ENCODE measurements at regions not wholly inside any gene's neighbourhood (a gene's known extent, or its start where the extent isn't known, plus 50 kb on each side); places are given as distances from the start of the nearest gene placed in this dataset.

DNA sequence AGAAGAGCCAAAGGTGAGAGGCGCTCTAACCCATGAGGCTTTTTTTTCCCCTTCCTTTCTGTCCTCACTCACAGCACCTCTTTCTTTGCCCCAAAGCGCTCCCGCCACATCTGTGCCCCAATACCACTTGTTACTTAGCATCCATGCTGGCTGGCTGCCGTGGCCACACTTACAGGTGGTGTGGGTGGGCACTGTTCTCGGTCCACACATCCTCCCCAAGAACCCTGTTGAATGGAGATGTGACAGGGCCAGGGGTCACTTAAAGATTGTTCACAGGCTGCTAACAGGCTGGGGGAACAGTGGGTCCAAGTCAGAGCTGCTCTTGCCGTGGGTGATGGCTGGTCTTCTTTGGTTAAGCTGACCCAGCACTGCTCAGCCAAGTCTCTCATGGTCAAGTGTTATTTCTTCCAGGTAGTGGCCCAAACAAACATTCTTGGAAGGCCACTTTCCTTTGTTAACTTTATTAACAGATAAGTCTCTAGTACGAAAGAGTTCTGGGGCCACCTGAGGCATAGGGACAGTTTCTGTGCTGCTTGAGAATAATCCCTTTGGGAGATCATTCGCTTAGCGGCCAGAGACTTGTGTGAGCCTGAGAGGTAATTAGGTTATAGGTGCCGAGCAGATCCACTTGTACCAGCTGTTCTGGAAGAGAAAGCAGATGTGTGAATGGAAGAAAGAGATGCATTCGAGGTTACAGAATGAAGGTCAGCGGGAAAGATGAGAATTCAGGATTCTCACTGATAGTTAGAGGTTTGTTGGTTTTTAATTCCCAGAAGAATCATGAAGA is 62.6 kb upstream of the IRF2BP2 start:
- ChIA-PET CTCF (no interaction called here), POLR2A (no interaction called here)
- no peak overlapping the region for H3K4me3 ChIP-seq (ENCODE audit: control extremely low read depth in 1 of 5, extremely low read depth in 1 of 5, insufficient read depth in 1 of 5, low read depth in 2 of 5, low read length in 4 of 5)
- no peak overlapping the region for H3K9ac ChIP-seq (ENCODE audit: low read length)
- no peaks in the 10 kb centered on the region for H3K27me3 ChIP-seq (replicated peaks in 1 of 4; ENCODE audit: control extremely low read depth in 1 of 4, control insufficient read depth in 3 of 4, insufficient read depth in 4 of 4, low read length in 3 of 4)
- no peak overlapping the region for H3K4me2 ChIP-seq (replicated peaks; ENCODE audit: low read depth, low read length, poor library complexity, severe bottlenecking)
- no peak overlapping the region for H2AFZ ChIP-seq (ENCODE audit: insufficient read depth, low read depth, low read length, poor library complexity, severe bottlenecking)
- H3K4me1 ChIP-seq (ENCODE audit: control insufficient read depth in 2 of 2, insufficient read depth in 2 of 2, low read length in 2 of 2), result peaks cover 7 to 8% of the 10 kb centered on the region in 2 donors
- H4K20me1 ChIP-seq (ENCODE audit: control insufficient read depth, insufficient read depth, low read length, poor library complexity, severe bottlenecking), result no peaks in the 10 kb centered on the region
- no peak overlapping the region for H3K27ac Mint-ChIP-seq
- peaks cover 17% of the 10 kb centered on the region for H3K4me1 Mint-ChIP-seq
- no peak for TF ChIP-seq EZH2 (IDR thresholded peaks at IDR 0.05; ENCODE audit: borderline replicate concordance, insufficient read depth, low read depth, low read length, poor library complexity, severe bottlenecking)
- TF ChIP-seq, protein P1, sequence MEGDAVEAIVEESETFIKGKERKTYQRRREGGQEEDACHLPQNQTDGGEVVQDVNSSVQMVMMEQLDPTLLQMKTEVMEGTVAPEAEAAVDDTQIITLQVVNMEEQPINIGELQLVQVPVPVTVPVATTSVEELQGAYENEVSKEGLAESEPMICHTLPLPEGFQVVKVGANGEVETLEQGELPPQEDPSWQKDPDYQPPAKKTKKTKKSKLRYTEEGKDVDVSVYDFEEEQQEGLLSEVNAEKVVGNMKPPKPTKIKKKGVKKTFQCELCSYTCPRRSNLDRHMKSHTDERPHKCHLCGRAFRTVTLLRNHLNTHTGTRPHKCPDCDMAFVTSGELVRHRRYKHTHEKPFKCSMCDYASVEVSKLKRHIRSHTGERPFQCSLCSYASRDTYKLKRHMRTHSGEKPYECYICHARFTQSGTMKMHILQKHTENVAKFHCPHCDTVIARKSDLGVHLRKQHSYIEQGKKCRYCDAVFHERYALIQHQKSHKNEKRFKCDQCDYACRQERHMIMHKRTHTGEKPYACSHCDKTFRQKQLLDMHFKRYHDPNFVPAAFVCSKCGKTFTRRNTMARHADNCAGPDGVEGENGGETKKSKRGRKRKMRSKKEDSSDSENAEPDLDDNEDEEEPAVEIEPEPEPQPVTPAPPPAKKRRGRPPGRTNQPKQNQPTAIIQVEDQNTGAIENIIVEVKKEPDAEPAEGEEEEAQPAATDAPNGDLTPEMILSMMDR (IDR thresholded peaks at IDR 0.05), result no peak
- H3K9me3 ChIP-seq (ENCODE audit: control extremely low read depth in 1 of 3, control insufficient read depth in 2 of 3, insufficient read depth in 1 of 3, low read length in 2 of 3), result no peaks in the 10 kb centered on the region
- no peaks in the 10 kb centered on the region for H3K9me3 Mint-ChIP-seq (ENCODE audit: insufficient read depth)
- no peak overlapping the region for H3K4me3 Mint-ChIP-seq
- no peak overlapping the region for H3K27ac ChIP-seq (ENCODE audit: low read length in 2 of 2)
- ATAC-seq (ENCODE audit: low read depth), result no peak
- intact Hi-C loops (cut with micrococcal nuclease), result no loop called here
- no peak for DNase-seq
- H3K79me2 ChIP-seq (ENCODE audit: control insufficient read depth, insufficient read depth, low read length), result no peaks in the 10 kb centered on the region
- WGBS (ENCODE audit: insufficient coverage), result 98% methylated on average over 8 of the region's 12 CpGs
- no peaks in the 10 kb centered on the region for H3K27me3 Mint-ChIP-seq
- no peaks in the 10 kb centered on the region for H3K36me3 ChIP-seq (replicated peaks in 1 of 2; ENCODE audit: control extremely low read depth in 1 of 2, control insufficient read depth in 1 of 2, extremely low read depth in 1 of 2, insufficient read depth in 2 of 2, low read length in 1 of 2)

DNA sequence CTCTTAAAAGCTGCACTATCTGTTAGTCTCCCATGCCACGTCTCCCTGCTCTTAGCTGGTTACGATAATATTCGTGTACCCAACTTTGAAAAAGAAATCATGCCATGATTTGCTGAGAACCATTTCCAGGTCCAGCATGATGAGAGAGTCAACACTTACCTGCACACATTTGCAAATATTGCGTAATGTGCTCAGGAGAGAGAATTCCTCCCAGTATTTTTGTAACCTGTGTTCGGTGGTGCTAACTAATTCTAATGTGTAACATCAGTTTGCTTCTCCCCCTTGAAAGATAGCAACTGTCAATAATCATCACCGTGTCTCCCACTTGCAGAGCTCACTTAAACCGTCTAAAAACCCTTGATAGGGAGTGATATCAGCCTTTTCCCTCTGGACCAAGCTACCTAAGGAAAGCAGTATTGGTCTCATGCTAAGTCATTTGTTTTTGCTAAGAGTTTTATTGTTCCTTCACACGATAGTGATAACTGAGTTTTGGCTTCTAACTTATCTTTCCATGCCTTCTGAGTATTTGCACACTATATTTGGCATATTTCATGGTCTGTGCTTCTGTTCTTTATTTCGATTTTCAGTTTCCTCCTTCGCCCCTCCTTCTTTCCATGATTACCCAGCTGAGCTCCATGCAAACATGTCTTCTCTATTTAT is 61.1 kb upstream of the IRF2BP2 start:
- H3K27me3 ChIP-seq (replicated peaks in 1 of 4; ENCODE audit: control extremely low read depth in 1 of 4, control insufficient read depth in 3 of 4, insufficient read depth in 4 of 4, low read length in 3 of 4), result no peaks in the 10 kb centered on the region
- no peak overlapping the region for H3K9ac ChIP-seq (ENCODE audit: low read length)
- peaks cover 3 to 4% of the 10 kb centered on the region in 2 donors for H3K4me1 ChIP-seq (ENCODE audit: control insufficient read depth in 2 of 2, insufficient read depth in 2 of 2, low read length in 2 of 2)
- CTCF ChIA-PET, result interaction anchor here (1.4 kb wide), 1 partner anchor 412 kb away, joined by 5 read pairs; no protein-coding TSS in a partner anchor
- no peak overlapping the region for H2AFZ ChIP-seq (ENCODE audit: insufficient read depth, low read depth, low read length, poor library complexity, severe bottlenecking)
- no peak overlapping the region for H3K4me2 ChIP-seq (replicated peaks; ENCODE audit: low read depth, low read length, poor library complexity, severe bottlenecking)
- H4K20me1 ChIP-seq (ENCODE audit: control insufficient read depth, insufficient read depth, low read length, poor library complexity, severe bottlenecking), result no peaks in the 10 kb centered on the region
- intact Hi-C loops (cut with micrococcal nuclease), result no loop called here
- Mint-ChIP-seq H3K4me1 (peaks cover 13% of the 10 kb centered on the region), H3K27me3 (no peaks in the 10 kb centered on the region), H3K4me3 (no peak overlapping the region), H3K27ac (no peak overlapping the region), H3K9me3 (ENCODE audit: insufficient read depth) (no peaks in the 10 kb centered on the region)
- DNase-seq, result no peak
- TF ChIP-seq, protein P1 (IDR thresholded peaks at IDR 0.05), result no peak
- no peak for TF ChIP-seq EZH2 (IDR thresholded peaks at IDR 0.05; ENCODE audit: borderline replicate concordance, insufficient read depth, low read depth, low read length, poor library complexity, severe bottlenecking)
- ATAC-seq (ENCODE audit: low read depth), result no peak
- H3K79me2 ChIP-seq (ENCODE audit: control insufficient read depth, insufficient read depth, low read length), result no peaks in the 10 kb centered on the region
- H3K9me3 ChIP-seq (ENCODE audit: control extremely low read depth in 1 of 3, control insufficient read depth in 2 of 3, insufficient read depth in 1 of 3, low read length in 2 of 3), result no peaks in the 10 kb centered on the region
- no peak overlapping the region for H3K4me3 ChIP-seq (ENCODE audit: control extremely low read depth in 1 of 5, extremely low read depth in 1 of 5, insufficient read depth in 1 of 5, low read depth in 2 of 5, low read length in 4 of 5)
- H3K27ac ChIP-seq (ENCODE audit: low read length in 2 of 2), result no peak overlapping the region
- POLR2A ChIA-PET, result no interaction called here
- H3K36me3 ChIP-seq (replicated peaks in 1 of 2; ENCODE audit: control extremely low read depth in 1 of 2, control insufficient read depth in 1 of 2, extremely low read depth in 1 of 2, insufficient read depth in 2 of 2, low read length in 1 of 2), result no peaks in the 10 kb centered on the region
- 71% methylated on average over 6 of the region's 10 CpGs for WGBS (ENCODE audit: insufficient coverage)
